ENCODE measurements at regions not wholly inside any gene's neighbourhood (a gene's known extent, or its start where the extent isn't known, plus 50 kb on each side); places are given as distances from the start of the nearest gene placed in this dataset.

DNA sequence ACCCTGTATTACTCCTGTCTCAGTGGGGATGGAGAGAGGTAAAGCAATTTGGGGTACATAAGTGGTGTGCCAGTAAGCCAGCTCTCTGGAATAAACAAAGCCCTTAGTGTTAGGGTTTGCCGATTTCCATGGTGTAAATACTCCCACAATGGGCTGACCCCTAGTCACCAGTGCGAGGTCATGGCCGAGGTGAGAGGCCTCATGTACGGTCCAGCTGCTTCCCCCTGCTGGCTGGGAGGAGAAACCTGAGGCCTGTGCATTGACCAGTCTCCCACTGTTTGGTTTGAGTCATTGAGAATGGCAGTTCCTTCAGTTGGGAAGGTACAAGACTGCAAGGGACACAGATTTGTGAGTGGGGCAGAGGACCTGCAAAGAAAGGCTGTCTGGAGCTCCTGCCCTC, 382.0 kb downstream of the CDH26 start:
- Histone ChIP-seq H3K23ac (ENCODE audit: low read depth, low read length) (no peak overlapping the region), H2BK20ac (ENCODE audit: low read depth, low read length) (no peak overlapping the region), H2AK9ac (replicated peaks; ENCODE audit: low read depth, low read length, poor library complexity) (no peak overlapping the region), H2BK15ac (ENCODE audit: low read depth, low read length) (no peak overlapping the region), H3K9me1 (ENCODE audit: insufficient read depth, low read length) (no peaks in the 10 kb centered on the region), H3K27me3 (ENCODE audit: control insufficient read depth, insufficient read depth, low read length) (no peaks in the 10 kb centered on the region), H4K5ac (ENCODE audit: low read depth, low read length) (no peak overlapping the region), H3K36me3 (ENCODE audit: control insufficient read depth, insufficient read depth, low read length) (no peaks in the 10 kb centered on the region), H3K14ac (replicated peaks; ENCODE audit: low read depth, low read length) (no peak overlapping the region), H2AK5ac (ENCODE audit: low read depth, low read length) (no peak overlapping the region), H3K4me1 (ENCODE audit: control insufficient read depth, insufficient read depth, low read length) (no peaks in the 10 kb centered on the region), H3K9ac (ENCODE audit: low read depth, low read length) (no peak overlapping the region), H3K27ac (ENCODE audit: insufficient read depth, low read length) (no peak overlapping the region), H2BK5ac (ENCODE audit: low read depth, low read length, poor library complexity, severe bottlenecking) (no peak overlapping the region), H2AFZ (replicated peaks; ENCODE audit: low read length, poor library complexity) (no peak overlapping the region), H3K18ac (ENCODE audit: low read depth, low read length) (no peak overlapping the region), H3K4me3 (ENCODE audit: insufficient read depth, low read depth, low read length) (no peak overlapping the region), H2BK120ac (ENCODE audit: low read depth, low read length) (no peak overlapping the region), H3K9me3 (ENCODE audit: control insufficient read depth, insufficient read depth, low read length) (peaks cover 9% of the 10 kb centered on the region), H3K56ac (ENCODE audit: extremely low read depth, insufficient read depth, low read length) (no peak overlapping the region), H4K91ac (ENCODE audit: insufficient read depth, low read depth, low read length) (no peak overlapping the region), H4K20me1 (ENCODE audit: insufficient read depth, low read length) (no peaks in the 10 kb centered on the region), H3K4me2 (ENCODE audit: low read depth, low read length) (no peak overlapping the region), H4K8ac (ENCODE audit: low read depth in 2 of 2, low read length in 2 of 2) (no peak overlapping the region), H3K4ac (ENCODE audit: low read depth, low read length) (no peak overlapping the region), H3K79me1 (ENCODE audit: low read depth in 1 of 2, low read length in 2 of 2) (no peaks in the 10 kb centered on the region)
- in situ Hi-C loops (cut with MboI; ENCODE audit: low sequenced_read_pairs) (no loop called here), dilution Hi-C loops (cut with HindIII; ENCODE audit: low sequenced_read_pairs, unreplicated experiment) (no loop called here), intact Hi-C loops (cut with micrococcal nuclease) (no loop called here)
- POLR2A ChIA-PET (ENCODE audit: unreplicated experiment) = no interaction called here
- TF ChIP-seq MAZ (IDR thresholded peaks at IDR 0.05; ENCODE audit: borderline replicate concordance, low read depth, low read length) (no peak), MXI1 (IDR thresholded peaks at IDR 0.05; ENCODE audit: borderline replicate concordance, low read depth, low read length) (no peak), RAD21 (IDR thresholded peaks at IDR 0.05; ENCODE audit: low read length) (no peak), NFE2L2 (IDR thresholded peaks at IDR 0.05; ENCODE audit: low read depth, low read length) (no peak), MAFK (IDR thresholded peaks at IDR 0.05; ENCODE audit: low read depth, low read length) (no peak), RCOR1 (IDR thresholded peaks at IDR 0.05; ENCODE audit: insufficient replicate concordance, low read length) (no peak), CHD1 (IDR thresholded peaks at IDR 0.05; ENCODE audit: low read depth, low read length) (no peak), SMC3 (IDR thresholded peaks at IDR 0.05; ENCODE audit: low read depth, low read length) (no peak), RFX5 (IDR thresholded peaks at IDR 0.05; ENCODE audit: low read depth, low read length) (no peak), POLR2A (IDR thresholded peaks at IDR 0.05; ENCODE audit: low read depth, low read length) (no peak), FOS (IDR thresholded peaks at IDR 0.05; ENCODE audit: low read depth, low read length) (no peak), CEBPB (IDR thresholded peaks at IDR 0.05; ENCODE audit: low read depth, low read length) (no peak), BHLHE40 (IDR thresholded peaks at IDR 0.05; ENCODE audit: low read depth, low read length) (no peak)
- TF ChIP-seq, protein P1, sequence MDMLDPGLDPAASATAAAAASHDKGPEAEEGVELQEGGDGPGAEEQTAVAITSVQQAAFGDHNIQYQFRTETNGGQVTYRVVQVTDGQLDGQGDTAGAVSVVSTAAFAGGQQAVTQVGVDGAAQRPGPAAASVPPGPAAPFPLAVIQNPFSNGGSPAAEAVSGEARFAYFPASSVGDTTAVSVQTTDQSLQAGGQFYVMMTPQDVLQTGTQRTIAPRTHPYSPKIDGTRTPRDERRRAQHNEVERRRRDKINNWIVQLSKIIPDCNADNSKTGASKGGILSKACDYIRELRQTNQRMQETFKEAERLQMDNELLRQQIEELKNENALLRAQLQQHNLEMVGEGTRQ (IDR thresholded peaks at IDR 0.05; ENCODE audit: low read depth, low read length) = no peak
- TF ChIP-seq, protein P2, sequence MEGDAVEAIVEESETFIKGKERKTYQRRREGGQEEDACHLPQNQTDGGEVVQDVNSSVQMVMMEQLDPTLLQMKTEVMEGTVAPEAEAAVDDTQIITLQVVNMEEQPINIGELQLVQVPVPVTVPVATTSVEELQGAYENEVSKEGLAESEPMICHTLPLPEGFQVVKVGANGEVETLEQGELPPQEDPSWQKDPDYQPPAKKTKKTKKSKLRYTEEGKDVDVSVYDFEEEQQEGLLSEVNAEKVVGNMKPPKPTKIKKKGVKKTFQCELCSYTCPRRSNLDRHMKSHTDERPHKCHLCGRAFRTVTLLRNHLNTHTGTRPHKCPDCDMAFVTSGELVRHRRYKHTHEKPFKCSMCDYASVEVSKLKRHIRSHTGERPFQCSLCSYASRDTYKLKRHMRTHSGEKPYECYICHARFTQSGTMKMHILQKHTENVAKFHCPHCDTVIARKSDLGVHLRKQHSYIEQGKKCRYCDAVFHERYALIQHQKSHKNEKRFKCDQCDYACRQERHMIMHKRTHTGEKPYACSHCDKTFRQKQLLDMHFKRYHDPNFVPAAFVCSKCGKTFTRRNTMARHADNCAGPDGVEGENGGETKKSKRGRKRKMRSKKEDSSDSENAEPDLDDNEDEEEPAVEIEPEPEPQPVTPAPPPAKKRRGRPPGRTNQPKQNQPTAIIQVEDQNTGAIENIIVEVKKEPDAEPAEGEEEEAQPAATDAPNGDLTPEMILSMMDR (conservative IDR thresholded peaks at IDR 0.05; ENCODE audit: low read depth, low read length) = no peak
- TF ChIP-seq, protein P3, sequence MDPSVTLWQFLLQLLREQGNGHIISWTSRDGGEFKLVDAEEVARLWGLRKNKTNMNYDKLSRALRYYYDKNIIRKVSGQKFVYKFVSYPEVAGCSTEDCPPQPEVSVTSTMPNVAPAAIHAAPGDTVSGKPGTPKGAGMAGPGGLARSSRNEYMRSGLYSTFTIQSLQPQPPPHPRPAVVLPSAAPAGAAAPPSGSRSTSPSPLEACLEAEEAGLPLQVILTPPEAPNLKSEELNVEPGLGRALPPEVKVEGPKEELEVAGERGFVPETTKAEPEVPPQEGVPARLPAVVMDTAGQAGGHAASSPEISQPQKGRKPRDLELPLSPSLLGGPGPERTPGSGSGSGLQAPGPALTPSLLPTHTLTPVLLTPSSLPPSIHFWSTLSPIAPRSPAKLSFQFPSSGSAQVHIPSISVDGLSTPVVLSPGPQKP (IDR thresholded peaks at IDR 0.05; ENCODE audit: borderline replicate concordance, low read depth, low read length) = no peak
- BruUV-seq (replicated peaks) = no TSS peak
- CTCF ChIA-PET = no interaction called here
- WGBS, 2 experiments (ENCODE audit: extremely low coverage in 2 of 2, insufficient read length in 1 of 2) = no CpG with 5 or more reads among the region's 4 CpGs
- no peak for DNase-seq
- no peak for ATAC-seq (ENCODE audit: low read depth)
